CD4-positive, alpha-beta memory T cell (primary cell): ENCODE measurements at regions not wholly inside any gene's neighbourhood (a gene's known extent, or its start where the extent isn't known, plus 50 kb on each side); places are given as distances from the start of the nearest gene placed in this dataset.
"Not testable (repeated sequence)": the region's sequence is repeated elsewhere in the genome, so short reads cannot be mapped to it uniquely, and the experiment has no call there.

Source experiments
- CTCF ChIA-PET: fragments of 350-600 bp; sonication (Branson Sonifier 250); formaldehyde crosslinking; loops from one replicate; lab custom pipeline; 2021; ENCODE audit warnings: inconsistent platforms; ENCODE audit not compliant: partially characterized antibody; lab: Charles Lee
- POLR2A ChIA-PET: fragments of 350-600 bp; sonication (Branson Sonifier 250); formaldehyde crosslinking; loops from one replicate; lab custom pipeline; 2021; ENCODE audit not compliant: partially characterized antibody; lab: Charles Lee
- DNase-seq, 5 donors: peaks; one replicate each; pipeline versions ENCODE4 v3.0.0 to v3.0.0-alpha.2; 2020 to 2022; ENCODE audit warnings: mixed read lengths in 1 of 5
- H3K27ac ChIP-seq: one replicate; pipeline ENCODE4 v1.7.0; 2013; ENCODE audit warnings: low read depth, low read length
- H3K27me3 ChIP-seq: 2 replicates; pipeline ENCODE4 v1.7.0; 2013; ENCODE audit warnings: mild to moderate bottlenecking, low read length, moderate library complexity; ENCODE audit not compliant: insufficient read depth
- H3K36me3 ChIP-seq: 2 replicates; pipeline ENCODE4 v1.7.0; 2013; ENCODE audit warnings: mild to moderate bottlenecking, low read length, moderate library complexity; ENCODE audit not compliant: insufficient read depth
- H3K4me1 ChIP-seq: 2 replicates; pipeline ENCODE4 v1.7.0; 2013; ENCODE audit warnings: mild to moderate bottlenecking, low read length, moderate library complexity; ENCODE audit not compliant: insufficient read depth
- H3K4me3 ChIP-seq, 2 donors: one replicate each; pipeline ENCODE4 v1.7.0; 2013; ENCODE audit warnings: low read length in 2 of 2, mild to moderate bottlenecking in 1 of 2
- H3K9me3 ChIP-seq, 2 donors: one replicate each; pipeline ENCODE4 v1.7.0; 2013; ENCODE audit warnings: low read length in 2 of 2, control low read depth in 1 of 2; ENCODE audit not compliant: control insufficient read depth in 1 of 2
- H3K27ac Mint-ChIP-seq, 7 donors: one replicate each; pipeline ENCODE4 v1.8.0; 2020 to 2021; ENCODE audit warnings: mixed read lengths in 7 of 7, mild to moderate bottlenecking in 6 of 7, inconsistent platforms in 3 of 7, moderate library complexity in 3 of 7
- H3K27me3 Mint-ChIP-seq, 2 donors: one replicate each; pipeline ENCODE4 v1.8.0; 2020 to 2021; ENCODE audit warnings: mixed read lengths in 2 of 2
- H3K36me3 Mint-ChIP-seq, 2 donors: one replicate each; pipeline ENCODE4 v1.8.0; 2020 to 2021; ENCODE audit warnings: mixed read lengths in 2 of 2, inconsistent platforms in 1 of 2, mild to moderate bottlenecking in 1 of 2
- H3K4me1 Mint-ChIP-seq, 4 donors: one replicate each; pipeline ENCODE4 v1.8.0; 2020 to 2021; ENCODE audit warnings: mixed read lengths in 4 of 4, mild to moderate bottlenecking in 1 of 4
- H3K4me3 Mint-ChIP-seq, 8 donors: one replicate each; pipeline ENCODE4 v1.8.0; 2020 to 2021; ENCODE audit warnings: mixed read lengths in 8 of 8, mild to moderate bottlenecking in 7 of 8, moderate library complexity in 6 of 8, inconsistent platforms in 3 of 8
- H3K9me3 Mint-ChIP-seq, 8 donors: one replicate each; pipeline ENCODE4 v1.8.0; 2020 to 2021; ENCODE audit warnings: mixed read lengths in 8 of 8, mild to moderate bottlenecking in 5 of 8, inconsistent platforms in 3 of 8, moderate library complexity in 1 of 8
- intact Hi-C: fragments of 100-400 bp; cut with micrococcal nuclease; formaldehyde crosslinking; loops from one replicate; pipeline ENCODE4 v1.15.1; 2023

- H3K27me3 ChIP-seq, H3K36me3 ChIP-seq, H3K27ac ChIP-seq, H3K27me3 Mint-ChIP-seq, H3K4me1 ChIP-seq, H3K9me3 ChIP-seq, POLR2A ChIA-PET, intact Hi-C loops, H3K4me3 ChIP-seq, CTCF ChIA-PET: not testable (repeated sequence)
- Mint-ChIP-seq H3K27ac (peak overlapping the region in 2 of 7 donors; percentile 29 to 35), H3K4me3 (peak overlapping the region in 7 of 8 donors; percentile 4 to 70 (median 45)), H3K9me3 (peaks cover 0 to 55% (median 35%) of the 10 kb centered on the region in 8 donors), H3K4me1 (peaks cover 12 to 26% (median 13%) of the 10 kb centered on the region in 4 donors), H3K36me3 (peaks cover 1 to 11% of the 10 kb centered on the region in 2 donors)
- DNase-seq = peak; percentile 23 to 45 (median 40)
These were observed 389.2 kb upstream of the UBE2E3 start for GRCh38 chr2:180591093-180591781.

GRCh38 chr2:180583441-180584140 lies 396.8 kb upstream of the UBE2E3 start:
- Histone ChIP-seq H3K36me3 (no peaks in the 10 kb centered on the region), H3K9me3 (no peaks in the 10 kb centered on the region), H3K4me1 (no peaks in the 10 kb centered on the region), H3K4me3 (no peak overlapping the region), H3K27ac (no peak overlapping the region), H3K27me3 (no peaks in the 10 kb centered on the region)
- H3K4me1 Mint-ChIP-seq = peaks cover 0 to 2% (median 0%) of the 10 kb centered on the region in 4 donors
- H3K4me3 Mint-ChIP-seq = no peak overlapping the region
- ChIA-PET POLR2A (no interaction called here), CTCF (interaction anchor here (0.9 kb wide), 1 partner anchor 26 kb away, joined by 4 read pairs; no protein-coding TSS in a partner anchor)
- H3K27ac Mint-ChIP-seq = no peak overlapping the region
- H3K27me3 Mint-ChIP-seq = peaks cover 0 to 6% of the 10 kb centered on the region in 2 donors
- intact Hi-C loops = no loop called here
- H3K9me3 Mint-ChIP-seq = peaks cover 2 to 21% (median 10%) of the 10 kb centered on the region in 8 donors
- peaks cover 0 to 2% of the 10 kb centered on the region in 2 donors for H3K36me3 Mint-ChIP-seq
- no peak for DNase-seq

GRCh38 chr2:180579388-180579787 lies 401.0 kb upstream of the UBE2E3 start:
- Histone ChIP-seq H3K36me3 (no peaks in the 10 kb centered on the region), H3K4me3 (no peak overlapping the region), H3K4me1 (no peaks in the 10 kb centered on the region), H3K27me3 (no peaks in the 10 kb centered on the region), H3K9me3 (no peaks in the 10 kb centered on the region), H3K27ac (no peak overlapping the region)
- Mint-ChIP-seq H3K4me3 (no peak overlapping the region), H3K4me1 (no peaks in the 10 kb centered on the region), H3K9me3 (no peaks in the 10 kb centered on the region), H3K27ac (no peak overlapping the region), H3K27me3 (peaks cover 0 to 8% of the 10 kb centered on the region in 2 donors), H3K36me3 (no peaks in the 10 kb centered on the region)
- intact Hi-C loops = no loop called here
- CTCF ChIA-PET = no interaction called here
- no peak for DNase-seq
- POLR2A ChIA-PET = no interaction called here

- H3K36me3 ChIP-seq = no peaks in the 10 kb centered on the region
- no peaks in the 10 kb centered on the region for H3K4me1 ChIP-seq
- intact Hi-C loops = no loop called here
- Mint-ChIP-seq H3K36me3 (no peaks in the 10 kb centered on the region), H3K27me3 (peaks cover 0 to 8% of the 10 kb centered on the region in 2 donors), H3K4me3 (no peak overlapping the region), H3K9me3 (no peaks in the 10 kb centered on the region), H3K4me1 (no peaks in the 10 kb centered on the region), H3K27ac (no peak overlapping the region)
- H3K4me3 ChIP-seq = no peak overlapping the region
- POLR2A ChIA-PET = no interaction called here
- CTCF ChIA-PET = no interaction called here
- DNase-seq = no peak
- no peak overlapping the region for H3K27ac ChIP-seq
- no peaks in the 10 kb centered on the region for H3K27me3 ChIP-seq
- no peaks in the 10 kb centered on the region for H3K9me3 ChIP-seq
These were observed 402.0 kb upstream of the UBE2E3 start for GRCh38 chr2:180578441-180578840.

- Histone ChIP-seq H3K4me1 (no peaks in the 10 kb centered on the region), H3K27me3 (no peaks in the 10 kb centered on the region), H3K36me3 (no peaks in the 10 kb centered on the region), H3K27ac (no peak overlapping the region), H3K4me3 (no peak overlapping the region), H3K9me3 (no peaks in the 10 kb centered on the region)
- Mint-ChIP-seq H3K4me3 (no peak overlapping the region), H3K27me3 (peaks cover 0 to 8% of the 10 kb centered on the region in 2 donors), H3K9me3 (no peaks in the 10 kb centered on the region), H3K4me1 (no peaks in the 10 kb centered on the region), H3K27ac (no peak overlapping the region), H3K36me3 (no peaks in the 10 kb centered on the region)
- ChIA-PET CTCF (no interaction called here), POLR2A (no interaction called here)
- intact Hi-C loops = no loop called here
- no peak for DNase-seq
These were observed 402.8 kb upstream of the UBE2E3 start for GRCh38 chr2:180577567-180577966.

- Histone ChIP-seq H3K4me1 (no peaks in the 10 kb centered on the region), H3K9me3 (no peaks in the 10 kb centered on the region), H3K27me3 (no peaks in the 10 kb centered on the region), H3K4me3 (no peak overlapping the region), H3K27ac (no peak overlapping the region), H3K36me3 (no peaks in the 10 kb centered on the region)
- H3K4me3 Mint-ChIP-seq = no peak overlapping the region
- intact Hi-C loops = no loop called here
- DNase-seq = no peak
- H3K27ac Mint-ChIP-seq = no peak overlapping the region
- POLR2A ChIA-PET = no interaction called here
- H3K36me3 Mint-ChIP-seq = no peaks in the 10 kb centered on the region
- CTCF ChIA-PET = no interaction called here
- H3K9me3 Mint-ChIP-seq = no peaks in the 10 kb centered on the region
- H3K27me3 Mint-ChIP-seq = peaks cover 0 to 2% of the 10 kb centered on the region in 2 donors
- H3K4me1 Mint-ChIP-seq = no peaks in the 10 kb centered on the region
These were observed 406.5 kb upstream of the UBE2E3 start for GRCh38 chr2:180573951-180574350.

- Mint-ChIP-seq H3K27ac (no peak overlapping the region), H3K4me1 (no peaks in the 10 kb centered on the region), H3K27me3 (peaks cover 0 to 2% of the 10 kb centered on the region in 2 donors), H3K36me3 (no peaks in the 10 kb centered on the region), H3K4me3 (no peak overlapping the region), H3K9me3 (no peaks in the 10 kb centered on the region)
- no peaks in the 10 kb centered on the region for H3K9me3 ChIP-seq
- intact Hi-C loops = no loop called here
- H3K36me3 ChIP-seq = no peaks in the 10 kb centered on the region
- H3K27ac ChIP-seq = no peak overlapping the region
- DNase-seq = no peak
- ChIA-PET CTCF (no interaction called here), POLR2A (no interaction called here)
- H3K4me3 ChIP-seq = no peak overlapping the region
- H3K4me1 ChIP-seq = no peaks in the 10 kb centered on the region
- H3K27me3 ChIP-seq = no peaks in the 10 kb centered on the region
These were observed 408.1 kb upstream of the UBE2E3 start for GRCh38 chr2:180572346-180572745.
